GM10266 (cell line): ENCODE measurements at regions not wholly inside any gene's neighbourhood (a gene's known extent, or its start where the extent isn't known, plus 50 kb on each side); places are given as distances from the start of the nearest gene placed in this dataset.

Experiments
- DNase-seq: peaks from one replicate; pipeline ENCODE4 v3.0.0; 2012; ENCODE audit errors: extremely low spot score
- CTCF ChIP-seq: IDR thresholded peaks from 2 replicates; pipeline ENCODE4 v1.5.1; 2012; ENCODE audit warnings: mild to moderate bottlenecking, low read depth; ENCODE audit not compliant: control insufficient read depth, insufficient read depth; ENCODE audit errors: missing control alignments

- DNase-seq, result no peak
- TF ChIP-seq CTCF, result no peak
These were observed 429.4 kb downstream of the PCNX1 start for GRCh38 chr14:71336489-71337192.

- no peak for TF ChIP-seq CTCF
- DNase-seq, result no peak
These were observed 430.9 kb downstream of the PCNX1 start for GRCh38 chr14:71338153-71338552.

- no peak for DNase-seq
- TF ChIP-seq CTCF, result no peak
These were observed 432.6 kb downstream of the PCNX1 start for GRCh38 chr14:71339650-71340415.

GRCh38 chr14:71341156-71341555 lies 433.9 kb downstream of the PCNX1 start:
- TF ChIP-seq CTCF, result no peak
- DNase-seq, result no peak

GRCh38 chr14:71343724-71344123 lies 436.5 kb downstream of the PCNX1 start:
- no peak for DNase-seq
- TF ChIP-seq CTCF, result no peak

- no peak for DNase-seq
These were observed 437.2 kb downstream of the PCNX1 start for GRCh38 chr14:71344506-71344905.

More at GRCh38 chr14:71344506-71344905, 437.2 kb downstream of the PCNX1 start:
- TF ChIP-seq CTCF, result no peak
